ENCODE measurements at regions not wholly inside any gene's neighbourhood (a gene's known extent, or its start where the extent isn't known, plus 50 kb on each side); places are given as distances from the start of the nearest gene placed in this dataset.
"Not testable (repeated sequence)": the region's sequence is repeated elsewhere in the genome, so short reads cannot be mapped to it uniquely, and the experiment has no call there.

- Histone ChIP-seq H3K4me1 (no peaks in the 10 kb centered on the region), H3K36me3 (ENCODE audit: low read depth, missing control alignments) (no peaks in the 10 kb centered on the region), H3K4me3 (no peak overlapping the region), H3K9me3 (no peaks in the 10 kb centered on the region), H3K27me3 (no peaks in the 10 kb centered on the region), H3K27ac (no peak overlapping the region)
- no peak for TF ChIP-seq POLR2A (IDR thresholded peaks at IDR 0.05)
- TF ChIP-seq, protein P1, sequence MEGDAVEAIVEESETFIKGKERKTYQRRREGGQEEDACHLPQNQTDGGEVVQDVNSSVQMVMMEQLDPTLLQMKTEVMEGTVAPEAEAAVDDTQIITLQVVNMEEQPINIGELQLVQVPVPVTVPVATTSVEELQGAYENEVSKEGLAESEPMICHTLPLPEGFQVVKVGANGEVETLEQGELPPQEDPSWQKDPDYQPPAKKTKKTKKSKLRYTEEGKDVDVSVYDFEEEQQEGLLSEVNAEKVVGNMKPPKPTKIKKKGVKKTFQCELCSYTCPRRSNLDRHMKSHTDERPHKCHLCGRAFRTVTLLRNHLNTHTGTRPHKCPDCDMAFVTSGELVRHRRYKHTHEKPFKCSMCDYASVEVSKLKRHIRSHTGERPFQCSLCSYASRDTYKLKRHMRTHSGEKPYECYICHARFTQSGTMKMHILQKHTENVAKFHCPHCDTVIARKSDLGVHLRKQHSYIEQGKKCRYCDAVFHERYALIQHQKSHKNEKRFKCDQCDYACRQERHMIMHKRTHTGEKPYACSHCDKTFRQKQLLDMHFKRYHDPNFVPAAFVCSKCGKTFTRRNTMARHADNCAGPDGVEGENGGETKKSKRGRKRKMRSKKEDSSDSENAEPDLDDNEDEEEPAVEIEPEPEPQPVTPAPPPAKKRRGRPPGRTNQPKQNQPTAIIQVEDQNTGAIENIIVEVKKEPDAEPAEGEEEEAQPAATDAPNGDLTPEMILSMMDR (IDR thresholded peaks at IDR 0.05) = no peak
- intact Hi-C loops (cut with DNase I; ENCODE audit: low total_unique reads) = no loop called here
- DNase-seq = no peak
Measured at GRCh38 chrX:77061022-77061421, 386.2 kb upstream of the FGF16 start.

DNA sequence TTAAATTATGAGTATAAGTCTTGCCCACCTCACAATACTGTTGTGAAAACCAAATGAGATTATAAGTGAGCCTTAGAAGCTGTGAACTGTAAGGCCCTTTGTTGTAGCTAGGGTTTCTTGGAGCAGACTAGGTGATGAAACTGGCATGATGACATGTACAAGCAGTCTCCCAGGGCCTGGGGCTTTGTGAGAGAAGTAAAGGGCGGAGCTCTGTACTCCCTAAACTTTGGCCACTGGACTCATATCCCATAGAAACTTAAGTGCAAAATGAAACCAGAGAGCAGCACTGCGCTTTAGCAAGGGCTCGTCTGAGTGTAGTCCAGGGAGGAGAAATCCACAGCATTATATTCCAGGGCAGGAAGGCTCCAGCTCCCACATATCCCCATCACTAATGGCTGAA lies 385.6 kb upstream of the FGF16 start:
- TF ChIP-seq, protein P1 (IDR thresholded peaks at IDR 0.05) = no peak
- no peak for TF ChIP-seq POLR2A (IDR thresholded peaks at IDR 0.05)
- no peak for DNase-seq

DNA sequence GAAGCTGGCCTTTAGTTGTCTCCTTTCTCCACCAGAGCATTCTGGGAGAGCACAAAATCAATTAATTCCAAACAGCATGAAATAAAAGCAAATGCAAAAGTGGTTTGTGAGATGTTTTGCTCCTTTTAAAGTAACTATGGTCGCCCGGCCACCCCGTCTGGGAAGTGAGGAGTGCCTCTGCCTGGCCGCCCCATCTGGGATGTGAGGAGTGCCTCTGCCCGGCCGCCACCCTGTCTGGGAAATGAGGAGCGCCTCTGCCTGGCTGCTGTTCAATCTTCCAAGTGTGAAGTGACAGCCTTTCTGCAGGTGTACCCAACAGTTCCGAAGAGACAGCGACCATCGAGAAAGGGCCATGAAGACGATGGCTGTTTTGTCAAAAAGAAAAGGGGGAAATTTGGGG lies 381.3 kb upstream of the FGF16 start:
- Histone ChIP-seq H3K36me3 (ENCODE audit: low read depth, missing control alignments) (no peaks in the 10 kb centered on the region), H3K27ac (no peak overlapping the region), H3K27me3 (no peaks in the 10 kb centered on the region), H3K4me3 (no peak overlapping the region), H3K9me3 (no peaks in the 10 kb centered on the region), H3K4me1 (no peaks in the 10 kb centered on the region)
- TF ChIP-seq, protein P1 (IDR thresholded peaks at IDR 0.05) = no peak
- TF ChIP-seq POLR2A (IDR thresholded peaks at IDR 0.05) = no peak
- intact Hi-C loops (cut with DNase I; ENCODE audit: low total_unique reads) = no loop called here
- no peak for DNase-seq
- 72 to 86% methylated on average over 11 of the region's 11 CpGs for WGBS, 2 donors

More for the DNA sequence above, 385.6 kb upstream of the FGF16 start:
- H3K4me3 ChIP-seq = no peak overlapping the region
- H3K27me3 ChIP-seq = no peaks in the 10 kb centered on the region
- H3K9me3 ChIP-seq = no peaks in the 10 kb centered on the region
- H3K27ac ChIP-seq = no peak overlapping the region
- WGBS, 2 donors = 50 to 78% methylated on average over 2 to 3 of the region's 3 CpGs
- no peaks in the 10 kb centered on the region for H3K36me3 ChIP-seq (ENCODE audit: low read depth, missing control alignments)
- H3K4me1 ChIP-seq = no peaks in the 10 kb centered on the region
- intact Hi-C loops (cut with DNase I; ENCODE audit: low total_unique reads) = no loop called here

DNA sequence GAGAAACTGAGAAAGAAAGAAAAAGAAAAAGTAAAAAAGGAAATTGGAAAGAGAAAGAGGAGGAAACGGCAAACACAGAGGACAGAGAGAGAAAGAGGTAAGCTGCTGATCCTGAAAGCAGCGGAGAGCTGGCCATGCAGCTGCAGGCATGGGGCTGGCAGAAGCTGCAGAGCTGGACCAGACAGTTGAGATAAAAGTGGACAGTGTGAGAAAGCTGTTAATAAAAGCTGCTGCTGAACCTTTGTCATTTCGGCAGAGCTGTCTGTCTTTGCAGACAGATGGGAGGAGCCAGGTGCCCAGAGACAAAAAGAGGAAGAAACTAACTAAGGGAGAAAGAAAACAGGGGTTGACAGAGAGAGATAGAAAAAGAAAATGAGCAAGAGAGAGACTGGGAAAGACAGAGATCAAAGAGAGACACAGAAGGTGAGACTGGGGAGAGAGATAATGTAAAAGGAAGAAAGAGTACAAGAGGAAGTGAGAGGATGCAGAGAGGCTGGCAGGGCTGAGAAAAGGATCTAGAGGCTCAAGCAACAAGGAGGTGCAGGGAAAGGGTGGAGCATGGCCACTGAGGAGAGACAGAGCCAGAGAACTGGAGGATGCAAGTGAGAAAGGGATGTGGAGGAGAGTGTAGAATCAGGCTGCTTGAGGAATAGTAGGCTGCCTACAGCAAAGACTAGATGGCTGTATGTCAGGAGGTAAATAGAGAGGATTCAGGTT lies 376.8 kb upstream of the FGF16 start:
- 6 to 17% methylated on average over 3 of the region's 3 CpGs for WGBS, 2 donors
- no peak overlapping the region for H3K4me3 ChIP-seq
- intact Hi-C loops (cut with DNase I; ENCODE audit: low total_unique reads) = no loop called here
- no peaks in the 10 kb centered on the region for H3K4me1 ChIP-seq
- H3K36me3 ChIP-seq (ENCODE audit: low read depth, missing control alignments) = no peaks in the 10 kb centered on the region
- H3K27me3 ChIP-seq = no peaks in the 10 kb centered on the region
- H3K27ac ChIP-seq = no peak overlapping the region
- no peaks in the 10 kb centered on the region for H3K9me3 ChIP-seq
- no peak for DNase-seq
- TF ChIP-seq, protein P1 (IDR thresholded peaks at IDR 0.05) = no peak
- no peak for TF ChIP-seq POLR2A (IDR thresholded peaks at IDR 0.05)

DNA sequence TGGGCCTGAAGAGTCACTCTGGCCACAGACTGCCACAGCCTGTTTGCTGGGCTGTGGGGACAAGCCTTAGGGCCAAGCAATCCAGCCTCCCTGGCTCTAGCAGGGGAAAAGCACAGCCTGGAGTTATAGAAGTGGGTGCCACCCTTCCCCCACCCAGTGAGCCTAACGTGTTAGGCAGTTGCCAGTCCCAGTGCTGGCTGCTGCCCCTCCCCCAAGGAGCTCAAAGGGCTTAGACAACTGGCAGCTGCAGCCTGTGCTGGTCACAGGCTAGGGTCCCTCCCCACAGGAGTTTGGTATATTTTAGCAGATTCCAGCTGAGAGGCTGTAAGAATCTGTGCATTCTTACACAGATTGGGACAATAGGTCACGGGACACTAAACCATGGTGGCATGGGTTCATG lies 370.3 kb upstream of the FGF16 start:
- H3K27me3 ChIP-seq = no peaks in the 10 kb centered on the region
- intact Hi-C loops (cut with DNase I; ENCODE audit: low total_unique reads) = no loop called here
- no peak overlapping the region for H3K4me3 ChIP-seq
- H3K4me1 ChIP-seq = no peaks in the 10 kb centered on the region
- WGBS, 2 donors = 83% methylated on average over 1 of the region's 2 CpGs; no CpG with 5 or more reads in 1 of the 2 donors
- TF ChIP-seq, protein P1 (IDR thresholded peaks at IDR 0.05) = no peak
- no peak for TF ChIP-seq POLR2A (IDR thresholded peaks at IDR 0.05)
- no peak for DNase-seq
- no peaks in the 10 kb centered on the region for H3K36me3 ChIP-seq (ENCODE audit: low read depth, missing control alignments)
- H3K27ac ChIP-seq = no peak overlapping the region
- H3K9me3 ChIP-seq = no peaks in the 10 kb centered on the region

- 47 to 77% methylated on average over 3 of the region's 3 CpGs for WGBS, 2 donors
- H3K27ac ChIP-seq; H3K4me1 ChIP-seq; DNase-seq; intact Hi-C loops (cut with DNase I; ENCODE audit: low total_unique reads); H3K36me3 ChIP-seq (ENCODE audit: low read depth, missing control alignments); H3K27me3 ChIP-seq; H3K4me3 ChIP-seq; H3K9me3 ChIP-seq: not testable (repeated sequence)
Measured at GRCh38 chrX:77081237-77081636, 366.0 kb upstream of the FGF16 start.

Measured in testis (tissue), 2 donors.